Heart right ventricle (tissue), 16 donors: ENCODE measurements at regions not wholly inside any gene's neighbourhood (a gene's known extent, or its start where the extent isn't known, plus 50 kb on each side); places are given as distances from the start of the nearest gene placed in this dataset.

ENCODE experiments used
- ATAC-seq, 8 donors: fragments of 200-7000 bp; cut with Tn5 transposase; one replicate each; pipeline ENCODE4 v1.9.1; 2020; ENCODE audit warnings: mild to moderate bottlenecking in 8 of 8, moderate library complexity in 8 of 8, moderate number of reproducible peaks in 1 of 8
- DNase-seq, 2 donors: peaks; one replicate each; pipeline ENCODE4 v3.0.0-alpha.2; 2020
- H3K27ac ChIP-seq, 10 donors: fragments of 200-600 bp; sonication (generic) in 2 of 10; one replicate each; pipeline versions ENCODE4 v1.5.0 to v1.8.0; 2020 to 2022; ENCODE audit warnings: mild to moderate bottlenecking in 3 of 10
- H3K27me3 ChIP-seq, 7 donors: fragments of 200-600 bp; one replicate each; pipeline ENCODE4 v1.8.0; 2021 to 2022; ENCODE audit warnings: mild to moderate bottlenecking in 2 of 7
- H3K36me3 ChIP-seq, 9 donors: fragments of 200-600 bp; sonication (generic) in 1 of 9; one replicate each; pipeline versions ENCODE4 v1.5.0 to v1.8.0; 2020 to 2022; ENCODE audit warnings: mild to moderate bottlenecking in 2 of 9
- H3K4me1 ChIP-seq, 9 donors: fragments of 200-600 bp; sonication (generic) in 1 of 9; one replicate each; pipeline versions ENCODE4 v1.5.0 to v1.8.0; 2020 to 2022; ENCODE audit warnings: mild to moderate bottlenecking in 4 of 9
- H3K4me3 ChIP-seq, 10 donors: fragments of 200-600 bp; sonication (generic) in 2 of 10; one replicate each; pipeline versions ENCODE4 v1.5.0 to v1.8.0; 2020 to 2022; ENCODE audit warnings: mild to moderate bottlenecking in 7 of 10, moderate library complexity in 2 of 10
- H3K9me3 ChIP-seq, 11 donors: fragments of 200-600 bp in 10 of 11; sonication (generic) in 2 of 11; one replicate each; pipeline versions ENCODE4 v1.5.0 to v1.8.0; 2013 to 2022; ENCODE audit warnings: mild to moderate bottlenecking in 2 of 11, control low read depth in 1 of 11, moderate library complexity in 1 of 11
- CTCF ChIP-seq, 9 donors: fragments of 200-600 bp; sonication (generic) in 2 of 9; IDR thresholded peaks; one replicate each; pipeline versions ENCODE4 v1.5.0 to v1.8.0; 2021 to 2022; ENCODE audit warnings: antibody characterized with exemption in 9 of 9, mild to moderate bottlenecking in 5 of 9, moderate library complexity in 1 of 9
- WGBS, 2 donors: extraction: QIAGEN DNeasy Blood & Tissue Kit; methylation state at CpG; one replicate each; pipeline ENCODE4 v1.1.7; 2013; ENCODE audit warnings: inconsistent platforms in 1 of 2; 5-methylcytosine and 5-hydroxymethylcytosine counted together
- intact Hi-C, 10 donors: fragments of 100-400 bp; cut with DNase I; formaldehyde crosslinking; loops; one replicate each; pipeline versions ENCODE4 v1.11.1 to v1.14.2; 2022
- donor health status: Arrhythmogenic right ventricular cardiomyopathy.
- donor health status: ischemic (EF 13 %, LVEDD 7.1; RV severe dilation, severe dysfunction).
- donor health status: healthy with polysubstance abuse.
- donor health status: DM: no; HTN: yes; CAD: no.
- donor health status: DM: no; HTN: no; CAD: no.
- donor health status: ischemic (EF 25% LVEDD 6.9; RV normal size, moderate dysfunction).
- donor health status: ischemic (EF 25% LVEDD 5.7; RV mildly dilated, moderate dysfunction).
- donor health status: healthy.
- donor health status: DM: yes; HTN: yes; CAD: no.
- donor health status: Ischemic cardiomyopathy.
- donor health status: ischemic (EF 35%, LVEDD 5.7; RV mildly dilated, moderate dysfunction).
- donor health status: nonischemic (EF 11% LVEDD 7.7; RV severe dilation, severe dysfunction).
- donor health status: DM: yes; HTN: yes; CAD: no.
- donor health status: PGD.
- donor health status: ischemic (EF 29% LVEDD 5.4; RV normal size, mild dysfunction).
- donor health status: nonischemic (EF 23%, LVEDD 6.1; RV moderate dilation, normal function).

- DNase-seq (no peak), ATAC-seq (no peak)
- intact Hi-C loops = no loop called here
- Histone ChIP-seq H3K27me3 (no peaks in the 10 kb centered on the region), H3K4me1 (no peaks in the 10 kb centered on the region), H3K9me3 (no peaks in the 10 kb centered on the region), H3K36me3 (no peaks in the 10 kb centered on the region), H3K4me3 (no peak overlapping the region), H3K27ac (no peak overlapping the region)
- 68 to 84% methylated on average over 1 of the region's 1 CpG for WGBS, 2 donors
- no peak for TF ChIP-seq CTCF (IDR thresholded peaks at IDR 0.05)
Observed at GRCh38 chr1:96643519-96643918, 78.1 kb upstream of the PTBP2 start.

- H3K27ac ChIP-seq = no peak overlapping the region
- ATAC-seq = no peak
- TF ChIP-seq CTCF (IDR thresholded peaks at IDR 0.05) = no peak
- H3K36me3 ChIP-seq = no peaks in the 10 kb centered on the region
- intact Hi-C loops = no loop called here
- H3K27me3 ChIP-seq = no peaks in the 10 kb centered on the region
- H3K9me3 ChIP-seq = peaks cover 0 to 4% (median 0%) of the 10 kb centered on the region in 11 donors
- DNase-seq = no peak
- H3K4me3 ChIP-seq = no peak overlapping the region
- no peaks in the 10 kb centered on the region for H3K4me1 ChIP-seq
Observed at GRCh38 chr1:96649301-96649700, 72.3 kb upstream of the PTBP2 start.

- peaks cover 0 to 15% (median 0%) of the 10 kb centered on the region in 11 donors for H3K9me3 ChIP-seq
- H3K27ac ChIP-seq = no peak overlapping the region
- H3K36me3 ChIP-seq = no peaks in the 10 kb centered on the region
- no peaks in the 10 kb centered on the region for H3K4me1 ChIP-seq
- intact Hi-C loops = no loop called here
- TF ChIP-seq CTCF (IDR thresholded peaks at IDR 0.05) = no peak
- no peak overlapping the region for H3K4me3 ChIP-seq
- no peak for DNase-seq
- ATAC-seq = no peak
- WGBS, 2 donors = 85 to 87% methylated on average over 5 of the region's 5 CpGs
- H3K27me3 ChIP-seq = no peaks in the 10 kb centered on the region
Observed at GRCh38 chr1:96651517-96651916, 70.1 kb upstream of the PTBP2 start.

- Histone ChIP-seq H3K4me3 (no peak overlapping the region), H3K4me1 (no peaks in the 10 kb centered on the region), H3K27ac (no peak overlapping the region), H3K36me3 (no peaks in the 10 kb centered on the region), H3K27me3 (no peaks in the 10 kb centered on the region), H3K9me3 (peaks cover 0 to 58% (median 17%) of the 10 kb centered on the region in 11 donors)
- no peak for ATAC-seq
- no peak for TF ChIP-seq CTCF (IDR thresholded peaks at IDR 0.05)
- DNase-seq = no peak
- intact Hi-C loops = no loop called here
- 80 to 86% methylated on average over 3 of the region's 3 CpGs for WGBS, 2 donors
Observed at GRCh38 chr1:96660051-96660450, 61.5 kb upstream of the PTBP2 start.

- 78 to 80% methylated on average over 2 of the region's 2 CpGs for WGBS, 2 donors
- Histone ChIP-seq H3K27me3 (no peaks in the 10 kb centered on the region), H3K4me3 (no peak overlapping the region), H3K27ac (no peak overlapping the region), H3K9me3 (peaks cover 0 to 54% (median 17%) of the 10 kb centered on the region in 11 donors), H3K36me3 (no peaks in the 10 kb centered on the region), H3K4me1 (no peaks in the 10 kb centered on the region)
- TF ChIP-seq CTCF (IDR thresholded peaks at IDR 0.05) = no peak
- no peak for ATAC-seq
- no peak for DNase-seq
- intact Hi-C loops = no loop called here
Observed at GRCh38 chr1:96660503-96660902, 61.1 kb upstream of the PTBP2 start.
